Muscle layer of duodenum (tissue), 2 donors: ENCODE measurements at regions not wholly inside any gene's neighbourhood (a gene's known extent, or its start where the extent isn't known, plus 50 kb on each side); places are given as distances from the start of the nearest gene placed in this dataset.

Source experiments
- H3K27ac ChIP-seq: one replicate; pipeline ENCODE4 v1.7.0; 2013; ENCODE audit warnings: mild to moderate bottlenecking, low read length
- H3K27me3 ChIP-seq: one replicate; pipeline ENCODE4 v1.7.0; 2013; ENCODE audit warnings: low read depth, mild to moderate bottlenecking, control low read depth, low read length
- H3K36me3 ChIP-seq, 2 donors: one replicate each; pipeline ENCODE4 v1.7.0; 2013; ENCODE audit warnings: low read length in 2 of 2, control low read depth in 1 of 2, mild to moderate bottlenecking in 1 of 2; ENCODE audit not compliant: insufficient read depth in 2 of 2, control insufficient read depth in 1 of 2
- H3K4me1 ChIP-seq, 2 donors: one replicate each; pipeline ENCODE4 v1.7.0; 2013; ENCODE audit warnings: low read length in 2 of 2, mild to moderate bottlenecking in 2 of 2, control low read depth in 1 of 2, moderate library complexity in 1 of 2; ENCODE audit not compliant: insufficient read depth in 2 of 2, control insufficient read depth in 1 of 2
- H3K4me3 ChIP-seq, 2 donors: one replicate each; pipeline ENCODE4 v1.7.0; 2013; ENCODE audit warnings: low read length in 2 of 2, low read depth in 1 of 2, mild to moderate bottlenecking in 1 of 2
- H3K9me3 ChIP-seq, 2 donors: one replicate each; pipeline ENCODE4 v1.7.0; 2013; ENCODE audit warnings: low read length in 2 of 2, control low read depth in 1 of 2, mild to moderate bottlenecking in 1 of 2; ENCODE audit not compliant: control insufficient read depth in 1 of 2
- donor health status: healthy.

DNA sequence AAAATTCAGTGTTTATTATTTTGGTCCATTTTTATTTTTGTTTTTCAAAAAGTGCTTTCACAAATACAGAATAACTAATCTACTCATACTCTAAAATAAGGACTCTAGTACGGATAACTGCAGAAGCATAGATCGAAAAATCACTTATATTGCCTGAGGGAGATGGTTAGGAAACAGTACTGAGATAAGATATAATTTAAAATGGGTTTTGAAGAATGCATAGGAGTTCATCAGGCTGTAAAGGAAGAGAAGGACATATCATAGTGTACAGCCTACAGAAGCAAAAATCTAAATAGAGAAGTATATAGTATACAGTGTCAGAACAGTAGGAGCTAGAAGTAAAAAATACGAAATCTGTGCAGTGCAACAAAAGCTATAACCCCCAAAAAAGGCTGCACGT, 247.4 kb downstream of the SOX11 start:
- Histone ChIP-seq H3K9me3 (no peaks in the 10 kb centered on the region), H3K36me3 (no peaks in the 10 kb centered on the region), H3K4me3 (no peak overlapping the region), H3K27ac (no peak overlapping the region), H3K4me1 (no peaks in the 10 kb centered on the region), H3K27me3 (no peaks in the 10 kb centered on the region)

DNA sequence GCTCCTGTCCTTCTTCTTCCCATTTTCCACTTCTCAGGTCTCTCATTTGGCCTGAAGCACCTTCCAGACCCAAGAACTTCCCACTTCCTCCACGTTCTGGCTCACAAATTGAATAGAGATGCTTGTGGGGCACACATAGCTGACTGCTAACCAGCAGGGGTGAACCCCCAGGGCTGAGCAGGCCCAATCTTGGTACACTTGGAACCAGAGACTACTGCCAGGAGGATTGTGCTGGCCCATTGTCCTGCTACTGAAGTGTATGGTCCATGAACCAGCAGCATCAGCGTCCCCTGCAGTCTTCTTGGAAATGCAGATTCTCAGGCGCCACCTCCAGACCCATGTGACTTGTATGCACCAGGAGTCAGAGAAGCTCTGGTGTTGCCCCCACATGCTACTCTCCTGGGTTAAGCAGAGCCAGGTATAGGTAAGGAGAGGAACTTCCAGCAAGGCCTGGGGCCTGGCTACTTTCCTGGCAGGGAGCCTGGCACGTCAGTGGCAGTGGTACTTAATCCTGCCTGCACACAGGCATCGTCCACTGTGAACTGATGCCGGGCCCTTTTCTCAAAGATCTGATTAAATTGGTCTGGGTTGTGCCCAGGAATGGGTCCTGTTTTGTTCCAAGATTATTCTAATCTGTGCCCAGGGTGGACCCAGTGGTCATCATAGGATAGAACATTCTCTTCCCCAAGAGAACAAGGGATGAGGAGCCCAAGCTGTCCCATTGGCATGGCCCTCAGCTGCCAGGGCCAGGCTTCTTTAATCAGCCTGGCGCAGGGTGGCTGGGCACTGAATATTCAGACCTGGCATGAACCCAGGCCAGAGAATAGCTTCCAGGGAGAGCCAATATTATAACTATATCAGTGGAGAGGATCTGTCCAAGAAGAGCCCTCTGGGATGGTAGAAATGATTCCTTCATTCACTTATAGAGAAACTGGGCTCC, 248.7 kb downstream of the SOX11 start:
- Histone ChIP-seq H3K27ac (no peak overlapping the region), H3K4me3 (no peak overlapping the region), H3K4me1 (no peaks in the 10 kb centered on the region)

DNA sequence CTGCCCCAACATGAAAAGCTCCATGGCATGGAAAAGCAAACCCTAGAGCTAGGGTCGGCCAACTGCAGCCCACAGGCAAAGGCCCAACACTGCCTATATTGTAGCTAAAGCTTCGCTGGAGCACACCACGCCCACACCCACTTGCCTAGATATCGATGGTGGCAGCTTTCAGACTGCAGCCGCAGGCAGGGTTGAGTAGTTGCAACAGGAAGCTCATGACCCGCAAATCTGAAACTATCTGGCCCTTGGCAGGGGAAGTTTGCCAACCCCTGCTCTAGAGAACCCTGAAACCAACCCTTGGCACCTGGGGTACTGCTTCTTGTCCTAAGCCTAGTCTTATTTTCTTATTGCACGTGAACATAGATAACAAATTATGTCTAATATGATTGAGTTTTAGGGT, 250.0 kb downstream of the SOX11 start:
- no peaks in the 10 kb centered on the region for H3K36me3 ChIP-seq
- H3K9me3 ChIP-seq, result no peaks in the 10 kb centered on the region
- no peaks in the 10 kb centered on the region for H3K4me1 ChIP-seq
- no peaks in the 10 kb centered on the region for H3K27me3 ChIP-seq
- H3K27ac ChIP-seq, result no peak overlapping the region
- no peak overlapping the region for H3K4me3 ChIP-seq

More for the DNA sequence above, 248.7 kb downstream of the SOX11 start:
- no peaks in the 10 kb centered on the region for H3K9me3 ChIP-seq
- no peaks in the 10 kb centered on the region for H3K36me3 ChIP-seq
- no peaks in the 10 kb centered on the region for H3K27me3 ChIP-seq

DNA sequence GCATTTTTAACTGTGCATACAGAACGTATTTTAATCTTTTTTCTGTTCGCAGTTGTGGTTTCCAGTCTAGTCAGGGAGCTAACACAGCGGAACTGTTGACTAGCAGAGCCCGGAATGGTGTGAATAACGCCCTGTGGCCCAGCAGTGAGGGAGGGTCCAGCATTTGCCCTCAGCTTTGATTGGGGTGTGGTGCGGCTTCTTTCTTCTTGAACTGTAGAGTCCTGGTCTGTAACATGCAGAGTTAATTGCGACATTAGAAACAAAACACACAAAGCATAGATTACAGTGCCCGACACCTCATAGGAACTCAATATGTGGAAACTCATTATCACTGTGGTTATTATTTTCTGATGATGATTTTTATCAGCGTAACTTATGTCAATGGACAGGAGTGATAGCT, 253.6 kb downstream of the SOX11 start:
- Histone ChIP-seq H3K27me3 (no peaks in the 10 kb centered on the region), H3K9me3 (no peaks in the 10 kb centered on the region), H3K4me1 (no peaks in the 10 kb centered on the region), H3K4me3 (no peak overlapping the region), H3K36me3 (no peaks in the 10 kb centered on the region), H3K27ac (no peak overlapping the region)

DNA sequence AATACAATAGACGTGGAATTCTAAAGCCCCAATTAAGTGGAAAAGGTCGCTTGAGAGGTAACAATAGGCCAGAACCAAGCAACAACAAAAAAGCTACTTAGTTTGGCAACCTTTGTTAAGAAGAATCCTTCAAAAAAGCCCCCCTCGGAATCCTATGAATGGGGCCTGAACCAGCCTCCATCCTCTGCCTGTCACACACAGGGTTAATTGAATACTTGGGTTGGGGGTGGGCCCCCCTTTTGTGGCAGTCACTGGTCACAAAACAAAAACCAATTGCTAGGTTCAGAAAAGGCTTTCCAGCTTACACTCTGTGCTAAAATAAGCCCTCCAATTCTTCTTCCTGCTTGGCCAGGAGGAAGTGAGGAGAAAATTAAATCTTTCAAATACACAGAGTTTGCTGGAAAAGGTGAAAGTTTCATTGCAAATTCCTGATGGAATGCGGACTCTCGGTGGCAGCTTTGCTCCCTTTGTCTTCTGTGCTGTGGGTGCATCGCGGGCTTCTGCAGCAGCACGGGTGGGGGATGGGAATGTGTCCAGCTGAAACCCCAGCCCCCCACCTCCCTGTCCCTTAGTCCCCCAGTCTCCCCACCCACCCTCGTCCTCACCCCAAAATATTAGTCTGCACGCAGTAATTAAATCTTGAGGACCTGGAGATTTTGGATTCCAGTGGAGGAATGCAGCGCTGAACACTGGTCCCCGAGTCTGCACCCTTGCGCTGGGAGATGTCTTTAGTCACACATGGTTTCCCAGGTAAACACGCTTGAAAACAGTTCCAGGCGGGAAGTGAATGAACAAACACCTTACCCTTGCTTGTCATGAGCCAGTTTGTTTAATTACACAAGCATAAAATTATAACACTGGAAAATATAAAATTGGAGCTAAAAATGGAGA, 254.3 kb downstream of the SOX11 start:
- H3K27me3 ChIP-seq, result no peaks in the 10 kb centered on the region
- H3K4me1 ChIP-seq, result no peaks in the 10 kb centered on the region
- H3K4me3 ChIP-seq, result no peak overlapping the region
- H3K36me3 ChIP-seq, result no peaks in the 10 kb centered on the region
- H3K9me3 ChIP-seq, result no peaks in the 10 kb centered on the region
- H3K27ac ChIP-seq, result no peak overlapping the region

DNA sequence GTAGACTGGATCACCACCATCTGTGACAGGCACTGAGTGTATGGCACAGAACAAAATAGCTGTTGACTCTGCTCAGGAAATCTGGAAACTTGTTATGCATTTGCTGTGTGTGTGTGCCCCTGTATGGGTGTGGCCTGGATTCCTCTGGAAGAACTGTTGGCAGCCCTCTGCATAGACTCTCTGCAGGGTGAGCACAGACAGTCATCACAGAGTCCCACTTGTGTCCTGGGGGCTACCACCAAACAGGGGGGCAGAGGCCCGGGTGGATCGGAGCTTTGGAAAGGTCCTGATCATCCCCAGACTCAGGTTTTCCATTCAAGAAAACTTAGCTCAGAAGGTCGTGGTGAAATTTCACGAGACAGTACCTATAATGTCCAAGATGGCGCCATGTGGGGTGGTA, 258.6 kb downstream of the SOX11 start:
- Histone ChIP-seq H3K36me3 (no peaks in the 10 kb centered on the region), H3K4me3 (no peak overlapping the region), H3K27me3 (no peaks in the 10 kb centered on the region), H3K4me1 (no peaks in the 10 kb centered on the region), H3K27ac (no peak overlapping the region), H3K9me3 (no peaks in the 10 kb centered on the region)

DNA sequence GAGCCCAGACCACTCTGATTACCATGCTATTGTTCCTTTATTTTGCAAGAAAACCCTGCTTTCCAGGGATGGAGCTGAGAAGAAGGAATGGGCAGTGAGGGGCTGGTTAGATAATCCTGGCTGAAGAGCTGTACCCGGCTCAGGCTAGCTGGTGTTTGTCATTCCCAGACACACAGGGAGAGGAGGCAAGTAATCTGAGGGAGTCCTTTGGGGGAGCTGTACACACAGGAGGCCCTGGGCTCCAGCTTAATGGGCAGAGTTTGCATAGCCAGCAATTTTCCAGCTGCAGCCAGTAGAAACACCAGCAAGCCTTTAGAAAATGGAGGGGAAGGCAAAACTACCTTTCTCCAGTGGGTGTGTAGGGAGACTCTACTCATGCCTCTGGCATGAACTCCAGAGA, 259.3 kb downstream of the SOX11 start:
- no peaks in the 10 kb centered on the region for H3K4me1 ChIP-seq
- no peak overlapping the region for H3K27ac ChIP-seq
- no peaks in the 10 kb centered on the region for H3K27me3 ChIP-seq
- no peak overlapping the region for H3K4me3 ChIP-seq
- H3K36me3 ChIP-seq, result no peaks in the 10 kb centered on the region
- H3K9me3 ChIP-seq, result no peaks in the 10 kb centered on the region

DNA sequence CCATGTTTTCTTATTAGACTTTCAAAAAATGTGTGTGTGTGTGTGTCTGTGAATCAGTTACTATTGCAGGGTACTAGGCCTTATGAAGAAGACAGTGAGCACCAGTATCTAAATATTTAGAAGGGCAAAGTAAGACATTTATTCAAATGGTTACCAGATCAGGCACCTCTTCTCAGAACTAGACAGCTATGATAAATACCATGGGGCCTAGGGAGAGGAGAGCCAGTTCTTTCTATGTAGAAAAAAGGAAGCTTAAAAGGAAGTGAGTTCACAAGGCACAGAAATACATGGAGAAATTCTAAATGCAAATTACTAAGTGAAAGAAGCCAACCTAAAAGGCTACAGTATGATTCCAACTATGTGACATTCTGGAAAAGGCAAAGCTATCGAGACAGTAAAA, 261.3 kb downstream of the SOX11 start:
- Histone ChIP-seq H3K27me3 (no peaks in the 10 kb centered on the region), H3K36me3 (no peaks in the 10 kb centered on the region), H3K9me3 (no peaks in the 10 kb centered on the region), H3K27ac (no peak overlapping the region), H3K4me1 (no peaks in the 10 kb centered on the region), H3K4me3 (no peak overlapping the region)

DNA sequence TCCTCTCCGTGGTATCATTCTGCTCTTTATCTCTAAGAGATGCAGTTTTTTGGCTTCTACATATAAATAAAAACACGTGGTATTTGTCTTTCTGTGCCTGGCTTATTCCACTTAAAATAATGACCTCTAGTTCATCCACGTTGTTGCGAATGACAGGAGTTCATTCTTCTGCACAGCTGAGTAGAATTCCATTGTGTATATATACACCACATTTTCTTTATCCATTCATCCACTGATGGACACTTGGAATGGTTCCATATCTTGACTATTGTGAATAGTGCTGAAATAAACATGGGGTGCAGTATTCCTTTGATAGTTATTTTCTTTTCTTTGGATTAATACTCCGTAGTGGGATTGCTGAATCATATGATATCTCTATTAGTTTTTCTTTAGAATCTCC, 262.3 kb downstream of the SOX11 start:
- Histone ChIP-seq H3K4me3 (no peak overlapping the region), H3K27me3 (no peaks in the 10 kb centered on the region), H3K36me3 (no peaks in the 10 kb centered on the region), H3K9me3 (no peaks in the 10 kb centered on the region), H3K4me1 (no peaks in the 10 kb centered on the region), H3K27ac (no peak overlapping the region)

DNA sequence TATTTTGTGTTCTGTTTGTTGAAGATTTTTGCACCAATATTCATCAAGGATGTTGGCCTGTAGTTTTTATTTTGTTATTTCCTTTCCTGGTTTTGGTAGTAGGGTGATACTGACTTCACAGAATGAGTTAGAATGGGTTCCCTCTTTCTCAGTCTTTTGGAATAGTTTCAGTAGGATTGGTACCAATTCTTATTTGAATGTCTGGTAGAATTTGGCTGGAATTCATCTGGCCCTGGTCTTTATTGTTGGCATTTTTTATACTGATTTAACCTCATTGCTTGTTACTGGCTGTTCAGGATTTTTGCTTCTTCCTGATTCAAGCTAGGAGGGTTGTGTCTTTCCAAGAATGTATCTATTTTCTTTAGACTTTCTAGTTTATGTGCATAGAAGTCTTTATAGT, 263.7 kb downstream of the SOX11 start:
- no peaks in the 10 kb centered on the region for H3K36me3 ChIP-seq
- H3K27ac ChIP-seq, result no peak overlapping the region
- H3K4me3 ChIP-seq, result no peak overlapping the region
- H3K4me1 ChIP-seq, result no peaks in the 10 kb centered on the region
- H3K9me3 ChIP-seq, result no peaks in the 10 kb centered on the region
- H3K27me3 ChIP-seq, result no peaks in the 10 kb centered on the region
